ENCODE measurements at regions not wholly inside any gene's neighbourhood (a gene's known extent, or its start where the extent isn't known, plus 50 kb on each side); places are given as distances from the start of the nearest gene placed in this dataset.
A peak's percentile ranks its signal among the peaks of the same experiment; 100 is the strongest.

DNA sequence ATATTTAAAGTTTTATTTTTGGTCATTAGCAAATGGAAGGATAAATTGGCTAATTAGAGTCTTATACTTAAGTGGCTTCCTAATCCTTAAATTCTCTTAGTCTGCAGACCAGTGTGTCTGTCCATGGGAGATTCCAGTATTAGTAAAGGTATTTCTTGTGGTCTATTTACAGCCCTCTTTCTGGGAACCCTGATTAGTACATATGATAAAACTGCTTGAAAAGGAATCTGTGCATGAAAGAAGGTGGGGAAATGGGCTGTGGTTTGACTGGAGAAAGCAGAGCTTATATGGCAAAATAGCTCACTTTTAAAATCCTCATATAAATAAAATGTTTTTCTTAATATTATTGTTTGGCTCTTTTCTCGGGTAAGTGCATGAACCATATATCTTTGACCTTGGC is 124.5 kb upstream of the RHOBTB1 start:
- no peaks in the 10 kb centered on the region for H3K27me3 ChIP-seq (ENCODE audit: control insufficient read depth in 5 of 5, insufficient read depth in 4 of 5, low read length in 5 of 5)
- H3K9me3 ChIP-seq (ENCODE audit: control insufficient read depth in 5 of 5, low read length in 5 of 5): no peaks in the 10 kb centered on the region
- H3K36me3 ChIP-seq (ENCODE audit: control insufficient read depth in 5 of 5, insufficient read depth in 5 of 5, low read length in 5 of 5): no peaks in the 10 kb centered on the region
- H3K4me3 ChIP-seq (ENCODE audit: low read depth in 1 of 5, low read length in 5 of 5): no peak overlapping the region
- H3K9ac ChIP-seq (ENCODE audit: low read length in 5 of 5): no peak overlapping the region
- H3K27ac ChIP-seq (ENCODE audit: low read depth, low read length): no peak overlapping the region
- H3K4me1 ChIP-seq (ENCODE audit: control insufficient read depth in 5 of 5, insufficient read depth in 5 of 5, low read length in 5 of 5): peaks cover 0 to 6% (median 4%) of the 10 kb centered on the region in 5 donors

DNA sequence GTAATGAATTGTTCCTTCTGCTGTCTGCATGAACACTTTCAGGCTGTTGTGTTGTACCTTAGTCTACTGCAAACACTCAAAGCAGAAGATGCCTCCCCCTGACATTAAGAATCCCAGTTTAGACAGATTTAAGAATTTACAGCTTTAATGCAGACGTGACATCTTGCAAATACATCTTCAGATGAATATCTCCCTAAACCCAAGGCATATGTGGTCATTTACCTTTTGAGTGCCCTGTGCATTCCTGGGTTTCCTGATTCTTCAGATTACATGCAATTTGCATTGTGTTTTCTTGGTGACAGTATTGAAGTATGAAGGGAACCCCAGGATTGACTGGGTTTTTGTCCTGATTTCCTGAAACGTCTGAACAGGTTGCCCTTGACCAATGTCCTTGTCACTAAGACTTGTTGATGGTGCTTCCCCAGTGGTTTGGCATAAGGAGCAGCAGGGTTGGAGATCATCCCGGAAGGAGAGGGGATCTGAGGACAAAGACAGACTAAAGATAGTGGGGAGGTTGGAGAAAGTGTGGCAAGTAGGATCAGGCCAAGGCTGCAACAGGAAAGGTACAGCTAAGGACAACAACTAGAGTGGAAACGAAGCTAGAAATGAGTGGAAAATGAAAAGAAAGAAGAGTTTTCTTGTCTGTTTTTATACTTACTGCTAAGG is 123.8 kb upstream of the RHOBTB1 start:
- H3K27me3 ChIP-seq (ENCODE audit: control insufficient read depth in 5 of 5, insufficient read depth in 4 of 5, low read length in 5 of 5): no peaks in the 10 kb centered on the region
- H3K9me3 ChIP-seq (ENCODE audit: control insufficient read depth in 5 of 5, low read length in 5 of 5): no peaks in the 10 kb centered on the region
- no peak overlapping the region for H3K27ac ChIP-seq (ENCODE audit: low read depth, low read length)
- no peak overlapping the region for H3K4me3 ChIP-seq (ENCODE audit: low read depth in 1 of 5, low read length in 5 of 5)
- H3K9ac ChIP-seq (ENCODE audit: low read length in 5 of 5): no peak overlapping the region
- H3K36me3 ChIP-seq (ENCODE audit: control insufficient read depth in 5 of 5, insufficient read depth in 5 of 5, low read length in 5 of 5): no peaks in the 10 kb centered on the region
- H3K4me1 ChIP-seq (ENCODE audit: control insufficient read depth in 5 of 5, insufficient read depth in 5 of 5, low read length in 5 of 5): peaks cover 0 to 12% (median 7%) of the 10 kb centered on the region in 5 donors

GRCh38 chr10:61066661-61067344 is 122.8 kb upstream of the RHOBTB1 start:
- no peaks in the 10 kb centered on the region for H3K36me3 ChIP-seq (ENCODE audit: control insufficient read depth in 5 of 5, insufficient read depth in 5 of 5, low read length in 5 of 5)
- no peak overlapping the region for H3K27ac ChIP-seq (ENCODE audit: low read depth, low read length)
- H3K4me1 ChIP-seq (ENCODE audit: control insufficient read depth in 5 of 5, insufficient read depth in 5 of 5, low read length in 5 of 5): peaks cover 0 to 20% (median 16%) of the 10 kb centered on the region in 5 donors
- no peak overlapping the region for H3K4me3 ChIP-seq (ENCODE audit: low read depth in 1 of 5, low read length in 5 of 5)
- no peaks in the 10 kb centered on the region for H3K27me3 ChIP-seq (ENCODE audit: control insufficient read depth in 5 of 5, insufficient read depth in 4 of 5, low read length in 5 of 5)
- no peak overlapping the region for H3K9ac ChIP-seq (ENCODE audit: low read length in 5 of 5)
- H3K9me3 ChIP-seq (ENCODE audit: control insufficient read depth in 5 of 5, low read length in 5 of 5): no peaks in the 10 kb centered on the region

- no peak overlapping the region for H3K4me3 ChIP-seq (ENCODE audit: low read depth in 1 of 5, low read length in 5 of 5)
- no peak overlapping the region for H3K27ac ChIP-seq (ENCODE audit: low read depth, low read length)
- H3K4me1 ChIP-seq (ENCODE audit: control insufficient read depth in 5 of 5, insufficient read depth in 5 of 5, low read length in 5 of 5): peaks cover 0 to 20% (median 16%) of the 10 kb centered on the region in 5 donors
- H3K27me3 ChIP-seq (ENCODE audit: control insufficient read depth in 5 of 5, insufficient read depth in 4 of 5, low read length in 5 of 5): no peaks in the 10 kb centered on the region
- H3K9ac ChIP-seq (ENCODE audit: low read length in 5 of 5): no peak overlapping the region
- no peaks in the 10 kb centered on the region for H3K36me3 ChIP-seq (ENCODE audit: control insufficient read depth in 5 of 5, insufficient read depth in 5 of 5, low read length in 5 of 5)
- H3K9me3 ChIP-seq (ENCODE audit: control insufficient read depth in 5 of 5, low read length in 5 of 5): no peaks in the 10 kb centered on the region
These were observed 121.1 kb upstream of the RHOBTB1 start for GRCh38 chr10:61065051-61065450.

DNA sequence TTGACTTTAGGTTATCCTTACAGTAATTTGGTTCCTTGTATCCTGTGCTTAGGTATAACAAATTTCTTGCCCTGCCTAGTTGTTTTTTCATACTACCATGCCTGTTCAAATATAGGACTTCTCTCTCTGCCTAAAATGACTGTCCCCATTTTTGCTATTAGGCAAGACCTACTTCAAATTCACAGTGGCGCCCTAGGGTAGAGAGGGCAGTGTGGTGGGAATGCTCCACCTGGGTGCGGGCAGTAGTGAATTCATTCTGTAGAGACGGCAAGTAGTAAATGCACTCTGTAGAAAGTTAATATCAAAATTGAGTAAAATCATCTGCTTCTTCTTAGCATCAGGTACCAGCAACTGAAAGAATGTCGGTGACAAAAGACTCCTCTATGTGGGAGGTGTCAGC is 120.4 kb upstream of the RHOBTB1 start:
- Histone ChIP-seq H3K9ac (ENCODE audit: low read length in 5 of 5) (no peak overlapping the region), H3K4me3 (ENCODE audit: low read depth in 1 of 5, low read length in 5 of 5) (no peak overlapping the region)

GRCh38 chr10:61063901-61064300 is 119.9 kb upstream of the RHOBTB1 start:
- no peak overlapping the region for H3K9ac ChIP-seq (ENCODE audit: low read length in 5 of 5)
- H3K9me3 ChIP-seq (ENCODE audit: control insufficient read depth in 5 of 5, low read length in 5 of 5): no peaks in the 10 kb centered on the region
- no peak overlapping the region for H3K4me3 ChIP-seq (ENCODE audit: low read depth in 1 of 5, low read length in 5 of 5)
- no peak overlapping the region for H3K27ac ChIP-seq (ENCODE audit: low read depth, low read length)
- H3K4me1 ChIP-seq (ENCODE audit: control insufficient read depth in 5 of 5, insufficient read depth in 5 of 5, low read length in 5 of 5): peaks cover 0 to 20% (median 16%) of the 10 kb centered on the region in 5 donors
- H3K27me3 ChIP-seq (ENCODE audit: control insufficient read depth in 5 of 5, insufficient read depth in 4 of 5, low read length in 5 of 5): no peaks in the 10 kb centered on the region
- no peaks in the 10 kb centered on the region for H3K36me3 ChIP-seq (ENCODE audit: control insufficient read depth in 5 of 5, insufficient read depth in 5 of 5, low read length in 5 of 5)

More for the DNA sequence above, 120.4 kb upstream of the RHOBTB1 start:
- Histone ChIP-seq H3K36me3 (ENCODE audit: control insufficient read depth in 5 of 5, insufficient read depth in 5 of 5, low read length in 5 of 5) (no peaks in the 10 kb centered on the region), H3K27me3 (ENCODE audit: control insufficient read depth in 5 of 5, insufficient read depth in 4 of 5, low read length in 5 of 5) (no peaks in the 10 kb centered on the region), H3K27ac (ENCODE audit: low read depth, low read length) (no peak overlapping the region), H3K9me3 (ENCODE audit: control insufficient read depth in 5 of 5, low read length in 5 of 5) (no peaks in the 10 kb centered on the region), H3K4me1 (ENCODE audit: control insufficient read depth in 5 of 5, insufficient read depth in 5 of 5, low read length in 5 of 5) (peaks cover 0 to 20% (median 16%) of the 10 kb centered on the region in 5 donors)

- peak overlapping the region in 2 of 5 donors; percentile 9 to 29 for H3K4me3 ChIP-seq (ENCODE audit: low read depth in 1 of 5, low read length in 5 of 5)
These were observed 119.0 kb upstream of the RHOBTB1 start for GRCh38 chr10:61063034-61063433.

GRCh38 chr10:61061923-61062504 is 118.0 kb upstream of the RHOBTB1 start:
- H3K9ac ChIP-seq (ENCODE audit: low read length in 5 of 5): no peak overlapping the region
- peaks cover 0 to 20% (median 16%) of the 10 kb centered on the region in 5 donors for H3K4me1 ChIP-seq (ENCODE audit: control insufficient read depth in 5 of 5, insufficient read depth in 5 of 5, low read length in 5 of 5)
- H3K9me3 ChIP-seq (ENCODE audit: control insufficient read depth in 5 of 5, low read length in 5 of 5): no peaks in the 10 kb centered on the region
- no peaks in the 10 kb centered on the region for H3K36me3 ChIP-seq (ENCODE audit: control insufficient read depth in 5 of 5, insufficient read depth in 5 of 5, low read length in 5 of 5)
- no peak overlapping the region for H3K27ac ChIP-seq (ENCODE audit: low read depth, low read length)
- no peaks in the 10 kb centered on the region for H3K27me3 ChIP-seq (ENCODE audit: control insufficient read depth in 5 of 5, insufficient read depth in 4 of 5, low read length in 5 of 5)
- no peak overlapping the region for H3K4me3 ChIP-seq (ENCODE audit: low read depth in 1 of 5, low read length in 5 of 5)

More at GRCh38 chr10:61063034-61063433, 119.0 kb upstream of the RHOBTB1 start:
- H3K36me3 ChIP-seq (ENCODE audit: control insufficient read depth in 5 of 5, insufficient read depth in 5 of 5, low read length in 5 of 5): no peaks in the 10 kb centered on the region
- no peaks in the 10 kb centered on the region for H3K27me3 ChIP-seq (ENCODE audit: control insufficient read depth in 5 of 5, insufficient read depth in 4 of 5, low read length in 5 of 5)
- no peaks in the 10 kb centered on the region for H3K9me3 ChIP-seq (ENCODE audit: control insufficient read depth in 5 of 5, low read length in 5 of 5)
- H3K4me1 ChIP-seq (ENCODE audit: control insufficient read depth in 5 of 5, insufficient read depth in 5 of 5, low read length in 5 of 5): peaks cover 0 to 20% (median 16%) of the 10 kb centered on the region in 5 donors
- H3K27ac ChIP-seq (ENCODE audit: low read depth, low read length): no peak overlapping the region
- no peak overlapping the region for H3K9ac ChIP-seq (ENCODE audit: low read length in 5 of 5)

DNA sequence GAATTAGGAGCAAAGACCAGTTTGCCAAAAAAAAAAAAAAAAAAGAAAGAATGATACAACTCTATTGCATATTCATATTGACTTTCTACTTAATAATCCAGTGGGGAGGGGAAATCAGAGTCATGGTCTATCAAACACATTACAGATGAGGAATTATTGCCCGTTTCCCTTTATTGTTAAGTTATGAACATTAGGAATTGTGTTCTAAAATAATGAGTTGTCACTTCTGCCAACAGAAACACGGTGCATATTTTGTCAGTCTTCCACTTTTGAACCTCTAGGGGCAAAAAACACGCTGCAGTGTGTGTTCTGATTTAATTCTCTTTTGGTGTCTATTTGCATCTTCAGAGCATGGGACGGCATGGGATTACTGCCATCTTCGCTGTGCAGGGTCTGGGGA is 115.7 kb upstream of the RHOBTB1 start:
- no peaks in the 10 kb centered on the region for H3K36me3 ChIP-seq (ENCODE audit: control insufficient read depth in 5 of 5, insufficient read depth in 5 of 5, low read length in 5 of 5)
- H3K27me3 ChIP-seq (ENCODE audit: control insufficient read depth in 5 of 5, insufficient read depth in 4 of 5, low read length in 5 of 5): no peaks in the 10 kb centered on the region
- H3K27ac ChIP-seq (ENCODE audit: low read depth, low read length): no peak overlapping the region
- H3K9ac ChIP-seq (ENCODE audit: low read length in 5 of 5): no peak overlapping the region
- no peak overlapping the region for H3K4me3 ChIP-seq (ENCODE audit: low read depth in 1 of 5, low read length in 5 of 5)
- H3K4me1 ChIP-seq (ENCODE audit: control insufficient read depth in 5 of 5, insufficient read depth in 5 of 5, low read length in 5 of 5): peaks cover 0 to 20% (median 16%) of the 10 kb centered on the region in 5 donors
- H3K9me3 ChIP-seq (ENCODE audit: control insufficient read depth in 5 of 5, low read length in 5 of 5): no peaks in the 10 kb centered on the region

All from subcutaneous abdominal adipose tissue (tissue), 5 donors.